ENCODE measurements at regions not wholly inside any gene's neighbourhood (a gene's known extent, or its start where the extent isn't known, plus 50 kb on each side); places are given as distances from the start of the nearest gene placed in this dataset.

DNA sequence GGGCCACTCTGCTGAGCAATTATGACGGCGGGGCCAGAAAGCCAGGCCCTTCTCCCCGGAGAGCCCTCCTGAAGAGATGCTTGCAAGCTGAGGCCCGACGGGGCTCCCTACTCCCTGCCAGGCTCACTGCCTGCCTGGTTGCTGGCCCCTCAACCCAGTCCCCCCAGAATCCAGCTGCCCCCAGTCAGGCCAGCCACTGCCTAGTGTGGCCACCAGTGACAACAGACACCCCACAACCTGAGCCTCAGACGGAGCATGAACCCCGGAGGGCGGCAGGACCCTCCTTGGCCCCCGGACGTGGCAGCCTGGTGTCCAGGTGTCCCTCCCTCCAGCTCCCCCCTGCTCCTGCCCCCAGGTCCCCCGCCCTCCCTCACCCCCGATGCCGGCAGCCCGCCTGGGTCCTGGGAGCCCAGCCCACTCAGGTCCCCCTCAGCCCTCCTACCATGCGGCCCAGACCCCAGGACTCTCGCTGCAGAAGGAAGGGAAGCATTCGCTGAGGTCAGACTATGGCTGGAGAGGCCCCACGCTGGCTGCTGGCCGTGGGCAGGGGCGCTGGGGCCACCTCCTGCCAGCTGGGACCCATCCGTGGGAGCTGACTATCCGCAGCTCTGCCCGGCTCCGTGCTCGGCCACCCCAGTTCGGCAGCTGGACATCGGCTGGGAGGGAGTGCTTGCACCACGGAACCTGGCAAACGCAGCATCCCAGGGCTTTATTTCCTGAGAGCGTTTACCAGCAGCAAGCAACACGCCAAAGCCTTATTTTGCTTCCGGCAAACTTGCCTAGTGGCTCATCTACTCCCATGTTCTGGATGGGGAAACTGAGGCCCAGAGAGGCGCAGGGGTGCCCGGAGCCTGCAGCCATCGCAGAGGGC lies 89.8 kb downstream of the UNCX start:
- no peak for DNase-seq

DNA sequence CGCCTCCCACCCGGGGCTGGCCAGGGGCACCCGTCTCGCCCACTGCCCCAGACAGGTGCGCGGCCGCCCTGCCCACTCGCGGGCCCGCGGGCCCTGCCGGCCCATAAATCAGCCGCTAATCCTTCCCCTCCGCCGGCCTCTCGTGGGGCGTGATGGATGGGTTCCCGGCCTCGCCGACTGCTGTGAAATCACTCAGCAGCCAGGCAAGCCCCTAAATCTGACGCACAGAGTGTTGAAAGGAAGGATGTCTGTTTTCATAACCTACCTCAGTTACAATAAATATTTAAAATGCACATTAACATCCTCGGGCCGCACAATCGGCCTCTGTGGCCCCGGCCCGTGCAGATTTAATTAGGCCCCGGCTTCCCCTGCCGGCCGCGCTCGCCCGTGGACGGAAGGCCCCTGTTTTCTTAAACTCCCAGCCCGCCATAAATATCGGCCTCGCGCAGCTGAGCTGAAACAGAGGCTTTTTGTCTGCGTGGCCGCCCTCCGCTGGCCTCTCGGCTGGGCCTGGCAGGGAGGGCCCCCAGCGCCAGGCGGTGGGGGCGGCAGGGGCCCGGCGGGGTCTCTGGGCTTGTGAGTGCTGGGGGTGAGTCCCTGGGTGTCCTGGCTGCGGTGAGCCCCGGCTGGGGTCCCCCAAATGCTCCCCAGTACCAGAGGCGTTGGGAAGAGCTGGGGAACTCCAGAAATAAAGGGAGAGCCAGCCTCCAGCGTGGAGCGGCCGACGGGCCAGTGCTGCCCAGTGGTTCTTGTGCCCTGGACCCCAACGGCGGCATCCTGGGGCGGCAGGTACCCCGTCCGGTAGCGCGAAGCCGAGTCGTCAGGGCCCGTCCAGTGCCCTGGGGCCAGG lies 90.7 kb downstream of the UNCX start:
- peak; percentile 83 for DNase-seq

DNA sequence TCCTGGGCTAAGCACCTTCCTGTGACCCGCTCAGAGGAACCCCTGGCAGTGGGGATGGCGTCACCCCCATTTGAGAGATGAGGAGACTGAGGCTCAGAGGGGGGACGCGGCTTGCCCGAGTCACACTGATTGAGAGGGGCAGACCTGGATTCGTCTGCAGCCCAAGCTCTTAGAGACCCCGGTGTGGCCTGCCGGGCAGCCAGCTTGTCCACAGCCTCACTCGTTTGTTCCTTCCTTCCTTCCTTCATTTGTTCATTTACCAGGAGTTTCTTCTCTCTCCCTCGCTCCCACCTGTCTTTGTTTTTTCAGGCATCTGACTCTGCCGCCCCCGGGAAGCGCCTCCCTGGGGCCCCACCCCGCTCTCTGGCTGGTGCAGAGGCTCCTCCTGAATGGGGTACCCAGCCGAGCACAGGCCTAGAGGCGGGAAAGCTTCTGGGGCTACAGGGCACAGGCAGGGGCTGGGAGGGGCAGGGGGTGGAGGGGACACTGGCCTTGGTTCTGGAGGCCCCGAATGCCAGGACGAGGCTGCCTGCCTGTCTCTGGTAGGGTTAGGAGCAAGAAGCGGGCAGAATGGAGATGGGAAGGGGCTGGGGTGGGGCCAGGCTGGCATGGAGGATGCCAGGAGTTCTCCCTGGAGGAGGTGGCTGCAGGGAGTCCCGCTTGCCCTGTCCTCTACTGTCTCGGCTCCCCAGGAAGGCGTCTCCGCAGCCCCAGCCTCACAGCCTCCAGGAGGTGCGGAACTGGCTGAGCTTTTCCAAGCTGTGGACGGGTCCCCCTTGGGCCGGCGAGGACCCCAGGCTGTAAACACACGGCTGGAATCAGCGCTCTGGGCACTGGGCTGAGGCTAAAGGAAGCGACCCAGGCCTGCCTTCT lies 91.6 kb downstream of the UNCX start:
- DNase-seq: no peak

DNA sequence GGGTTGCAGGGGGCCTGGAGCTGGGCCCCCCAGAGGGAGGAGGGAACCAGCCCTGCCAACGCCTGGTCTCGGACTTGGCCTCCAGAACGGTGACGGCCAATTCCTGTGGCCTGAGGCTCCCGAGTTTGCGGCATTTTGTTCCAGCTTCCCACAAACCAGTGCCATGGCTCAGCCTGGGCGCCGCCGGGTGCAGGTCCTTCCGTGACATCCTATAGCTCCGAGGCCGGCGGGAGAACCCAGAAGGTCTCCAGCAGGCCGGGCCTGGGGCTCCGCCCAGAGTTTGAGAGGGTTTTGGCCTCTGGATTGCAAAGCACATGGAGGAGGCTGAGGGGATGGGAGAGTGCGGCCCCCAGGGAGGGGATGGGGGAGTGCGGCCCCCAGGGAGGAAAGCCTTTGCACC lies 92.6 kb downstream of the UNCX start:
- no peak for DNase-seq

DNA sequence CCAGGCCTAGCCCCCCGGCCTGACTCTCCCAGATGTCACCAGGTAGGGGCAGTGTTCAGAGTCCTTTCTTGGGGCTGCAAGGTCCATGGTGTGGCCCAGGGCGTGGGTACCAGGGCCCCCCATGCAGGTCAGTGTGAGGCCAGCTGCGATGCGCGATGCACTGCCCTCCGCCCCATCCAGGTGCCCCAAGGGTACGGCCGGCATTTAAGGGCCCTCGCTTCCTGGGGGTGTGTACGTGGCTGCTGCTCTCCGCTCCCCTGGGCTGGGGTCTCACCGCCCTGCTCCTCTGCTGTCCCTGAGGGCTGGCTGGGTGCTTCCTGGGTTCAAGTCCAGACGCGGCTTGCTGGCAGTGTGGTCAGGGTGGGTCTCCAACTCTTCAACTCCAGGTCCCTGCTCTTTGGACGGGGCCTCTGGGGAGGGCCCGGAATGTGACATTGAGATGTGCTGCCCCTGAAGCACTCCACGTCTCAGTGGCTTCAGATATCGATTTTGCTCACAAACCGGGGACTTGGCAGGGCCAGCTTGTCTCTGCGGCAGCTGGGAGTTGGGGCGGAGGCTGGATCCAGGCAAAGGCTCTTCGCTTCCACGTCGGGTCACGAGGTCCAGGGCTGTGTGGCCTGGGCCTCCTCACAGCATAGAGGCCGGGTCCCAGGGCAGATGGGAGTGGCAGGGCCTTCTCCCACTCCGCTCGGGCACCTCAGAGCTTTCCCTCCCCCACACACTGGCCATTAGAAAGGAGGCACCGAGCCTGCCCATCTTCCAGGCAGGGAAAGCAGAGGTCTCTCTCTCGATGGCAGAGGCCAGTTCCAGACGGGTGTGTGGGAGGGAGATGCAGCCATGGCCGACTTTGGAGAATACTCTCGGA lies 93.2 kb downstream of the UNCX start:
- DNase-seq: no peak

DNA sequence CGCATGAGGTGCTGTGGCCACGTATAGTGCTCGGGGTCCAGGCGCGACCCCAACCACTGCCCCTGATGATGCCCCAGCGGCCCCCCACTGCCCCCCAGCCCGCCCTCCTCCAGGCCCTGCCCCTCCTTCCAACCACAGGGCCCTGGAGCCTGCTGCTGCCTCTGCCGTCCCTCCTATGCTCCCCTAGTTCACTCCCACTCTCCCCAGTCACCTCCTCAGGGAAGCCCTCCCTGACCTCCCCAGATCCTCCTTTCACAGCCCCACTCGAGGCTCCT lies 93.8 kb downstream of the UNCX start:
- no peak for DNase-seq

DNA sequence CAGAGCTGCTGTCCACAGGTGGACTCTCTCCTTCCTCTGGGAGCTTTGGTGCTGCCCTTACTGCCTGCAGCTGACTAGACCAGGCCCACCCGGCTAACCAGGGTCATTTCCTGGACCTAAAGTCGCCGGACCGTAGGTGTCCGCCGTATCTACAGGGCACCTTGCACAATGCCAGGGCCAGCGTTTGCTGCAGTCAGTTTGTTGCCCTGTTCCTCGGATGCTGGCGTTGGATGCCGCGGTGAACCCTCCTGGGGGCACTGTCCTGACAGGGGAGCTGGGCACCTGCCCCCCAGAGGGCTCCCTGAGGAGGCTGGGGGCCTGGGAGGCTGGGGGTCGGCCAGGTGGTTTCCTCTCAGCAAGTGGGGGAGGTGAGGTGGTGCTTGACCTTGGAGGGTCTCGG lies 96.6 kb downstream of the UNCX start:
- no peak for DNase-seq

DNA sequence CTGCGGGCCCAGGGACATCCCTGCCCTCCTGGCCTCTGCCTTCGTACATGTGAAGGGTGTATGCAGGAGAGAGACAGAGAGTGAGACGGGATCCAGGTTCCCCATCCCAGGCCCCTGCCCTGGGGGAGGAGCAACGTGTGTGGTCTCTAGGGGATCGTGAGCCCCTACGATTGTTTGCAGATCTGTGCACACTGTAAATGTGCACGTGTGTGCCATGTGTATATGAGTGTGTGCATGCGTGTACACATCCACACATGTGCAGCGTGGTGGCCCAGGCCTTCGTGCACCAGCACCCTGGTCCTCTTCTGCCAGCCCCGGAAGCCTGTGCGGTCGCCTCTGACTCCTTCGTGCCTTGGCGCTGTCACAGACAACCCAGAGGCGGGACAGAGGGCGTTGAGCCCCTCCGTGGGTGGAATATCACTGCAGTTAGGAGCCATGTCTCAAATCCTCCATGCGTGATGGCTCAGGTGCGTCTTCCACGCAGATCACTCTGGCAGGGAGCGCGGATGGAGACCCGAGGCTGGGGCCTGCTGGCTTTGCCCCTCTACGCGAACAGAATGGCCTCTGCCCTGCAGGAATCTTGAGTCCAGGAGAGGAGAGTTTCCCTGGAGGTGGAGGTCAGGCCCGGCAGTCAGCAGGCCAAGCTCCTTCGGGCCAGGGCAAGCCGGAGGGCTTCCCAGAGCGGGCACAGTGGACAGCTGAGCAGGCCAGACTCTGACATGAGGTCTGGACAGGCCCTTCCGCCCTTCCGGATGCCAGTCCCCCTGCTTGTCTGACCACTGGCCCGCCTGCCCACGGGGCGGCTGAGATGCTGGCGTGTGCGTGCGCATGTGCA lies 97.5 kb downstream of the UNCX start:
- no peak for DNase-seq

DNA sequence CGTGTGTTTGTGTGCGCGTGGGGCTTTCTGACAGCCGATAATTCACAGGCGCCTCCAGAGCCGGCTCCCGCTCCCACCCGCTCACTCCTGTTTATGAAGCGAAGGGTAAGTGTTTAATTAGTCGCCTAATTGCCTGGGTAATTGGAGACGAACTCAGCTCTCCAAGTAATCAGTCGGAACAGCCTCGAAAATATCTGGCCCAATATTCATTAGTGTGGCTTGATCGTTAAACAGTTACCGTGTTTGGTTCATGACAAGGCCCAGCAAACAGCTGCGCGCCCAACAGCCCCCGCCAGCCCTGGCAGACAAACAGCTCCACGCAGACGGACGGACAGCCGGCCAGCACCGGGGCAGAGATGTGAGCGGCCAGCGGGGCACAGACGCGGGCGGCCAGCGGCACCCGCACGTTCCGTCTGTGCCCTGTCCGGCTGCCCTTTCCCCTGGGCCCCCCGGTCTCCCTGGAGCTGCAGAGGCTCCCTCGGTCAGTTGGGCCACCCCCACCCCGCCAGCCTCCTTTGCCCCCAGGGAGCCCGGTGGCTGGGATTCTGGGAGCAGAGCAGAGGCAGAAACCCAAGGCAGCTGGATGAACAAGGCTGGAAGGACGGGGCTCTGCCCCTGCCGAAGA lies 98.2 kb downstream of the UNCX start:
- peak; percentile 54 for DNase-seq

DNA sequence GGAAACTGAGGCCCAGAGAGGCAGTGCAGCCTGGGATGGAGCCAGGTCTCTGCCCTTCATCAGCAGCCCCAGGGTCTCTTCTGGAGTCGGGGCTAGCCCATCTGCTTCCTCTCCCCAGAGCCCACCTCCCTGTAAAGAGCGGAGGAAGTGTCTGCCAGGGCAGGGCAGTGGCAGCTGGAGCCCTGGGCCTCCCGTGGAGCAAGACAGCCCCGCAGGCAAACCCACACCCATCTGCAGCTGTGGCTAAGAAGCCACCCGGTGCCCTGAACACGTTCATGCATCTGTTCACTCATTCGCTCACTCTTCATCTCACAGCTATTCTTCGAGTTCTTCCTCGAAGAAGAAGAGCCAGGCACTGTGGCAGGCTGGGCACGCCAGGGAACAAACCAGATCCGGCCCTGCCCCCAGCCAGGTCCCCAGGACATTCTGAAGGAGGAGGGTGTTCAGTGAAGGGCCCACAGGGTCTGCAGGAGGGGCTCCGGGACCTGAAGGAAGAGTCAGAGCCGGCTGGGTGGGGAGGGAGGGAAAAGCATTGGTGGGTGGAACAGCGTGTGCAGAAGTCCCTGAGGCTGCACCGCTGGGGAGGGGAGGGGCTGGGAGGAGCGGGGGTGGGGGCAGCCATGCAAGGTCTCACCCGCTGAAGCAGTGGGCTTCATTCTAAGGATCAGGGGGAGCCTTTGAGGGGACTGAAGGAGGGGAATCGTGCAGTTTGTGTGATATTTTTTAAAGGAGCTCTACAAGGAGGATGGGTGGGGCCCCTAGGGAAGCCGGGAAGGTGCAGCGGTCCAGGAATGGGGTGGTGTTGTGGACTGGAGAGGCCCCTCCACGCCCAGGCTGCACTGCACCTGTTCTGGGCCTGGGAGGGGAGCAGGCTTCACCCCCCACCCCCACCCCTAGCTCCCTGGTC lies 99.1 kb downstream of the UNCX start:
- no peak for DNase-seq

DNA sequence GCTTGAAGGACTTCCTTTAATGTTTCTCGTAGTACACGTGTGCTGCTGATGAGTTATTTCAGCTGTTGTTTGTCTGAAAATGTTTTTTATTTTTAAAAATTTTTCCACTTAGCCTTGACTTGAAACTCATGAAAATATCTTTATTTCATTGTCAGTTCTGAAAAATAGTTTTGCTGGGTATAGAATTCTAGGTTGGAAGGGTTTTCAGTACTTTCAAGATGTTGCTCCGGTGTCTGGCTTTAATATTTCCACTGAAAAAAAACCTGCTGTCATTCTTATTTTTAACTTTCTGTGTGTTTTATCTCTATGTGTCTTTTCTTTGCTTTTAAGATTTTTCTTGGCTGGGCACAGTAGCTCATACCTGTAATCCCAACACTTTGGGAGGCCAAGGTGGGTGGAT lies 103.8 kb downstream of the UNCX start:
- no peak for DNase-seq

DNA sequence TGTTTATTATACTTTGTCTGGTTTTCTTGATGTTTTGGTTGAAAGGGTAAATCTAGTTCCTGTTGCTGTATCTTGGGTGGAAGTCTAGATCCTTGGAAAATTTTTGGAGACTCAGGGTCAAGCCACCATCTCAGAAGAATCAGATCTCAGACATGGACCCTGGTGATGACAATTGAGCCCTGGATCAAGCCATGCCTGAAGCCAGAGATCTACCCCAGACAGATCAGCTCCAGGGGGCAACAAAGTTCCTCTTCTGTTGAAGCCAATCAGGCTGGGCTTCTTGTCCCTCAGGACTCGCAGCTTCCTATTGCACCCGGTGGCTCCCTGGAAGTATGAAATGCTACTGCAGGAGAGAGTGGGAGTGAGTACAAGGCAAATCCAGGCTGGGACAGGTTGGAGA lies 106.9 kb downstream of the UNCX start:
- no peak for DNase-seq

DNA sequence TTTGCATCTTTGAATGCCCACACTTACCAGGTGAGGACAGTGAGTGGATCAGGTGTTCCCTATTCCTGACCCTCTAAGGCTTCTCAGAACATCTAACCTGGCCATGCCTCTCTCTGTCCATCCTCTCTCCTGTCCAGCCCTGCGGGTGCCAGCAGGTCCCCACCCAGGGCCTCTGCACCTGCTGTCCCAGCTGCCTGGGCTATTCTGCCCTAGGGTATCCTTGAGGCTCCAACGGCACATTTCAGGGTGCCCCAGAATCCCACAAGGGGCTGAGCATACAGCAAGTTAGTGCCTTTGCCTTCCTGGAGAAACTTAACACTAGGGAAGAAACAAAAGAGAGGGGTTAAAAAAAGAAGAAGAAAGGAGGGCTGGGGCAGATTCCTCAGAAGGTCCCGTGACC lies 107.4 kb downstream of the UNCX start:
- no peak for DNase-seq

DNA sequence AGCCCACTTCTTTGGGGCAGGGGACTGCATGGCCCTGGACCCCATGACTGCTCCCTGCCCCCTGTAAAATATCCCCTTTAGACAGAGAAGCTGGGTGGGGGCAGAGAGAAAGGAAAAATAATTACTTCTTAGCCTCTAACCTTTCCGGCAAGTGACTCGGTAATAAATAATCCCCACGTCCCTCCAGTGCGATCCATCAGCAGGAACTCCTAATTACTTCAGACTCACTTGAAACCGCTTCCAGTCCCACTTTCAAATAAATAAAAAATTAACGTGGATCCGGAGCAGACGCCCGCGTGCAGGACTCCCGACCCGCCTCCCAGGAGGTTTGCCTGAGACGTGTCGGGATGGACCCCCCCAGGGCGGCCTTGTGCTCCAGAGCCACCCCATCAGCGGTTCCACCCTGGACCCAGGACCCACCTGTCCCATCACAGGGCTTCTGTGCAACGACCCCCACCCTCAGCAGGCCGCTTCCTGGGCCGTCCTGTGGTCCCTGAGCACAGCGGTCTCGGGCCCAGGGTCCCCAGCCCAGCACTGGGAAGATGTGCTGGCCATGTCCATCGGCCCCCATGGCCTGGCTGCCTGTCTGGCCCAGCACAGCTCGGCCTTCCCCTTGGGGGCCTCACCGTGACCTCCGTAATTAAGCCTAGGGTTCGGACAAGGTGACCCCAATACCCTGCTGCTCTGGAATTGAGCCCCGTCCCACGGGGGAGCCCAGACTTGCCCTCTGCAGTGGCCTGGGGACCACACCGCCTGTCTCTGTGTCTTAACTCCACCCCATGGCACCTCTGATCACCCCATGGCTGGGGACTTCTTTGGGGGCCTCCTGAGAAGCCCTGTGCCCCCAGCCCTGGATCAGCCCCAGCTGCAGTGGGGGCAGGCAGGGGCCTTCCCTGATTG lies 108.0 kb downstream of the UNCX start:
- DNase-seq: no peak

DNA sequence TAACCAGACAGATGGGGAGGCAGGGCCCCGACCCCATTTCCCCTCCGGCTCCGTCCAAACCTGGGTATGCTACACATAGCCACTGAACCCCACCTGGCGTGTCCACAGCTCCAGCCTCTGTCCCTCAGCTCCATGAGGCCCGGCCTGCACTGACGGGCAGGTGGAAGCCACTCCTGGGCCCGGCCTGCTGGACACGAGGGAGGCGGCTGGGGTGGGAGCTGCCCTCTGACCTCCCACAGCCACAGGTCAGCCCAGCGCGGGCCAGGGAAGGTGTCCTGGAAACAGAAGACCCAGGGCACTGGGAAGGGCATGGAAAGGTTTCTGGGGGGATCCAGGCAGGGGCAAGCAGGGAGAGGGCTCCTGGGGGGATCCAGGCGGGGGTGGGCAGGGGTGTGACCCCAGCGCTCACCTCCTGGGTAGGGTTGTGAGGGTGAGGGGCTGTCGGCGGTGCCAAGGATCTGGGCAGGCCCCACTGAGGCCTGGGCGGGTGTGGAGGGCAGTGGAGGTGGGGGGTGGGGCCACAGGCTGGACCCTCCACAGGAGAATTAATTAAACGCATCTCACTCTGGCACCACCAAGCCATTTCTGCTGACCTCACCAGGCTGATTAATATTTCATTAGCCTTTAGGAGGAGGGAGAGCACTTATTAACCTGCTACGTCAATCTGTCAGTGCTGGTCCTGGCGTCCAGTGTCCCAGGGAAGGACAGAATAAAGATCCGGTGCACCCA lies 108.9 kb downstream of the UNCX start:
- DNase-seq: no peak

DNA sequence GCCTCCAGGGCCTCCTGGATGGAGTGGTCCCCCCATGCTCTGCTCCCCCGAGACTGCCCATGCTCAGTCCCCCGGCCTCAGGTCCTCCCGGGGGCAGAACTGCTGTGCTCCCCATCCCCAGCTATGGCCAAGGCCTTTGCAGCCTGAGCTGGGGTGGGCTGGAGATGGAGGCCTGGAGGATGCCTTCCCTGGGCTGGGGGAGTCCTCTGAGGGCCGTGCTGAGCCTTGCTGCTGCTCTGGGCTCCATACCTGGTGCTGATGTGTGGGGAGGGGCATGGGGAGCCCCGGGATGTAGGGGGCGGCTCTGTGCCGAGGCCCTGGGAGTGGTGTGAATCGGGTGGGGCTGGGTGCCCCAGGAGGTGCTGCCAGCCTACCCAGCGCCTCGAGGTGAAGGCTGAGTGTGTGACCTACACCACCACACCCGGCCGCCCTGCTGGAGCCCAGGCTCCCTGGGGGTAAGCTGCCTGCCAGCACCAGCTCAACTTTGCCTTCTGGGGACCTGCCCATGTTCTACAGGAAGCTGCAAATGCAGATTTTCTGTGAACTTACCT lies 109.5 kb downstream of the UNCX start:
- no peak for DNase-seq

DNA sequence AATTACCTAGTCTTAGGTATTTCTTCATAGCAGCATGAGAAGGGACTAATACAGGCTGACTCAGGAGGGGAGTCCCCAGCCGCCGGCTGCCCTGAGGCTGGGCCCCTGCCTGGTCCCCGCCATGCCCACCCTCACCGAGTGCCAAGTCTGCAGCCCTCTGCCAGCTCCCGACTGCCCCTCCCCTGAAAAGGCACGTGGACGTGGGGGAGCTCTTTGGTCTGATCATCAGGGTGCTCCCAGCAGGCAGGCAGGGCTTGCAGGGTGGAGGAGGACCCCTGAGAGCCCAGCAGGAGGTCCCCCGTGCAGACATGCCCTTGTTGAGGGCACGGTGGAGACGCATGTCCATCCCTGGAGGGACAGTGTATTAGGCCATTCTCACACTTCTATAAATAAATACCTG lies 110.9 kb downstream of the UNCX start:
- DNase-seq: no peak

DNA sequence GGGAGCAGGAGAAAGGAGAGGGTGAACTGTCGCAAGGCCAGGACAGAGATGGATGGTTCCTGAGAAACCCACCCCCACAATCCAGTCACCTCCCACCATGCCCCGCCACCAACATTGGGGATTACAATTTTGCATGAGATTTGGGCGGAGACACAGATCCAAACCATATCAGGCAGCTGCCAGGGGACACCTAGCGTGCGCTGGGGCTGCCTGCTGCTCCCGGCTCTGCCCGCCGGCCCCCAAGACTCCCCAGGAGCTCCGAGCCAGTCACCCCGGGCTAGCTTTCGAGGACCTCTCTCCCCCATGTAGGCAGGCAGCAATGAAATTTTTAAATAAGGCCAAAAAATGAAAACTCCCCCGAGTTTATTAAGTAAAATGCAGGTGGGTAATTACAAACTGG lies 111.7 kb downstream of the UNCX start:
- DNase-seq: no peak

Data from retina (tissue), 1 donor.